Eye (tissue), 1 donor: ENCODE measurements at regions not wholly inside any gene's neighbourhood (a gene's known extent, or its start where the extent isn't known, plus 50 kb on each side); places are given as distances from the start of the nearest gene placed in this dataset.

Experiments used
- DNase-seq: peaks from one replicate; pipeline ENCODE4 v3.0.0-alpha.2; 2015

- DNase-seq, result no peak
Measured at GRCh38 chr5:34487956-34488355, 168.2 kb upstream of the RAI14 start.

GRCh38 chr5:34488984-34489383 lies 167.1 kb upstream of the RAI14 start:
- no peak for DNase-seq

- DNase-seq, result peak; percentile 65
Measured at GRCh38 chr5:34490506-34491250, 165.4 kb upstream of the RAI14 start.

- peak; percentile 32 for DNase-seq
Measured at GRCh38 chr5:34491251-34491620, 164.9 kb upstream of the RAI14 start.

GRCh38 chr5:34494111-34494755 lies 161.9 kb upstream of the RAI14 start:
- DNase-seq, result no peak

GRCh38 chr5:34495178-34495577 lies 160.9 kb upstream of the RAI14 start:
- no peak for DNase-seq

GRCh38 chr5:34496260-34496691 lies 159.9 kb upstream of the RAI14 start:
- DNase-seq, result no peak

GRCh38 chr5:34496701-34497469 lies 159.2 kb upstream of the RAI14 start:
- DNase-seq, result no peak

GRCh38 chr5:34497470-34497808 lies 158.7 kb upstream of the RAI14 start:
- DNase-seq, result no peak

GRCh38 chr5:34498572-34498971 lies 157.6 kb upstream of the RAI14 start:
- no peak for DNase-seq

- DNase-seq, result no peak
Measured at GRCh38 chr5:34499001-34499734, 157.0 kb upstream of the RAI14 start.

- DNase-seq, result no peak
Measured at GRCh38 chr5:34500236-34500847, 155.8 kb upstream of the RAI14 start.

- no peak for DNase-seq
Measured at GRCh38 chr5:34501016-34501415, 155.1 kb upstream of the RAI14 start.

GRCh38 chr5:34501840-34502239 lies 154.3 kb upstream of the RAI14 start:
- no peak for DNase-seq

GRCh38 chr5:34502581-34502980 lies 153.5 kb upstream of the RAI14 start:
- no peak for DNase-seq

- DNase-seq, result peak; percentile 70
Measured at GRCh38 chr5:34503379-34504253, 152.5 kb upstream of the RAI14 start.

GRCh38 chr5:34504967-34505366 lies 151.2 kb upstream of the RAI14 start:
- no peak for DNase-seq

GRCh38 chr5:34505731-34506130 lies 150.4 kb upstream of the RAI14 start:
- DNase-seq, result no peak

- DNase-seq, result no peak
Measured at GRCh38 chr5:34507933-34508332, 148.2 kb upstream of the RAI14 start.

- DNase-seq, result no peak
Measured at GRCh38 chr5:34509392-34509791, 146.7 kb upstream of the RAI14 start.

- DNase-seq, result no peak
Measured at GRCh38 chr5:34510002-34510401, 146.1 kb upstream of the RAI14 start.

GRCh38 chr5:34511063-34511462 lies 145.1 kb upstream of the RAI14 start:
- no peak for DNase-seq
